HFF-Myc (cell line): ENCODE measurements at regions not wholly inside any gene's neighbourhood (a gene's known extent, or its start where the extent isn't known, plus 50 kb on each side); places are given as distances from the start of the nearest gene placed in this dataset.

Experiments used
- DNase-seq: peaks from one replicate; pipeline ENCODE4 v3.0.0-alpha.2; 2011; ENCODE audit warnings: low read depth; ENCODE audit errors: extremely low read depth
- H3K4me3 ChIP-seq: replicated peaks from 2 replicates; pipeline ENCODE4 v1.5.1; 2011; ENCODE audit warnings: low read depth, mild to moderate bottlenecking, control low read depth, low read length
- TF ChIP-seq, protein P1 (sequence below): IDR thresholded peaks from 2 replicates; pipeline ENCODE4 v1.5.1; 2012; ENCODE audit warnings: mild to moderate bottlenecking, low read depth, low read length, control low read depth; ENCODE audit errors: missing control alignments

GRCh38 chr20:6579824-6580223 lies 187.7 kb upstream of the BMP2 start:
- no peak overlapping the region for H3K4me3 ChIP-seq
- TF ChIP-seq, protein P1, sequence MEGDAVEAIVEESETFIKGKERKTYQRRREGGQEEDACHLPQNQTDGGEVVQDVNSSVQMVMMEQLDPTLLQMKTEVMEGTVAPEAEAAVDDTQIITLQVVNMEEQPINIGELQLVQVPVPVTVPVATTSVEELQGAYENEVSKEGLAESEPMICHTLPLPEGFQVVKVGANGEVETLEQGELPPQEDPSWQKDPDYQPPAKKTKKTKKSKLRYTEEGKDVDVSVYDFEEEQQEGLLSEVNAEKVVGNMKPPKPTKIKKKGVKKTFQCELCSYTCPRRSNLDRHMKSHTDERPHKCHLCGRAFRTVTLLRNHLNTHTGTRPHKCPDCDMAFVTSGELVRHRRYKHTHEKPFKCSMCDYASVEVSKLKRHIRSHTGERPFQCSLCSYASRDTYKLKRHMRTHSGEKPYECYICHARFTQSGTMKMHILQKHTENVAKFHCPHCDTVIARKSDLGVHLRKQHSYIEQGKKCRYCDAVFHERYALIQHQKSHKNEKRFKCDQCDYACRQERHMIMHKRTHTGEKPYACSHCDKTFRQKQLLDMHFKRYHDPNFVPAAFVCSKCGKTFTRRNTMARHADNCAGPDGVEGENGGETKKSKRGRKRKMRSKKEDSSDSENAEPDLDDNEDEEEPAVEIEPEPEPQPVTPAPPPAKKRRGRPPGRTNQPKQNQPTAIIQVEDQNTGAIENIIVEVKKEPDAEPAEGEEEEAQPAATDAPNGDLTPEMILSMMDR = no peak
- no peak for DNase-seq

- H3K4me3 ChIP-seq = no peak overlapping the region
- TF ChIP-seq, protein P1 = no peak
- DNase-seq = no peak
Observed at GRCh38 chr20:6579417-6579816, 188.1 kb upstream of the BMP2 start.

- TF ChIP-seq, protein P1 = no peak
- no peak overlapping the region for H3K4me3 ChIP-seq
- no peak for DNase-seq
Observed at GRCh38 chr20:6577451-6577850, 190.0 kb upstream of the BMP2 start.

- TF ChIP-seq, protein P1 = no peak
- no peak overlapping the region for H3K4me3 ChIP-seq
- DNase-seq = no peak
Observed at GRCh38 chr20:6576726-6577125, 190.8 kb upstream of the BMP2 start.

GRCh38 chr20:6575912-6576401 lies 191.5 kb upstream of the BMP2 start:
- TF ChIP-seq, protein P1 = no peak
- DNase-seq = no peak
- no peak overlapping the region for H3K4me3 ChIP-seq

DNA sequence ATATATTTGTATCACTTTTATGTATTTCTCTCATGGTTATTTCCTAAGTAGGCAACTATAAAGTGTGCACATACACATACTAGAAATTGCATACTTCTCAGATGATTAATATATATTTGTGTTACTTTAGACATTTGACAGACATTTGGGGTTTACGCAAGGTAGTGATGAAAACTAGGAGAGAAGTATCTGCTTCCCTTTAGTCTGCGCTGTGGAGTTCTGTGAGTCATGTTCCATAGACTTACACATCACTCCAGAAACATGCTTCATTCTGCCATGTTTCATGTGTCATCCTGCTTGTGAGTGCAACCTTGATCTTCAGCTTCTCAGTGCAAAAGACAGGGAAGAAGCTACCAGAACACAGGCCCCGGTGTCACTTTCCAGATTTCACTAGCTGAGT lies 200.7 kb upstream of the BMP2 start:
- DNase-seq = peak; percentile 49
- TF ChIP-seq, protein P1 = no peak
- H3K4me3 ChIP-seq = no peak overlapping the region

- TF ChIP-seq, protein P1 = no peak
- DNase-seq = no peak
- H3K4me3 ChIP-seq = no peak overlapping the region
Observed at GRCh38 chr20:6562111-6562510, 205.4 kb upstream of the BMP2 start.
